HUES6 (cell line): ENCODE measurements at regions not wholly inside any gene's neighbourhood (a gene's known extent, or its start where the extent isn't known, plus 50 kb on each side); places are given as distances from the start of the nearest gene placed in this dataset.

ENCODE experiments used
- H3K27ac ChIP-seq: 2 replicates; pipeline ENCODE4 v1.7.0; 2013; ENCODE audit warnings: low read depth, mild to moderate bottlenecking, low read length, inconsistent platforms
- H3K27me3 ChIP-seq: 2 replicates; pipeline ENCODE4 v1.6.1; 2013; ENCODE audit warnings: low read length; ENCODE audit not compliant: control insufficient read depth, insufficient read depth
- H3K36me3 ChIP-seq: 2 replicates; pipeline ENCODE4 v1.6.1; 2013; ENCODE audit warnings: low read length; ENCODE audit not compliant: control insufficient read depth, insufficient read depth
- H3K4me1 ChIP-seq: 2 replicates; pipeline ENCODE4 v1.6.1; 2013; ENCODE audit warnings: low read length; ENCODE audit not compliant: control insufficient read depth, insufficient read depth
- H3K4me3 ChIP-seq: 2 replicates; pipeline ENCODE4 v1.5.1; 2013; ENCODE audit warnings: low read depth, low read length
- H3K9ac ChIP-seq: one replicate; pipeline ENCODE4 v1.6.1; 2013; ENCODE audit warnings: mild to moderate bottlenecking, low read length
- H3K9me3 ChIP-seq: 2 replicates; pipeline ENCODE4 v1.6.1; 2013; ENCODE audit warnings: low read depth, low read length; ENCODE audit not compliant: control insufficient read depth, insufficient read depth

DNA sequence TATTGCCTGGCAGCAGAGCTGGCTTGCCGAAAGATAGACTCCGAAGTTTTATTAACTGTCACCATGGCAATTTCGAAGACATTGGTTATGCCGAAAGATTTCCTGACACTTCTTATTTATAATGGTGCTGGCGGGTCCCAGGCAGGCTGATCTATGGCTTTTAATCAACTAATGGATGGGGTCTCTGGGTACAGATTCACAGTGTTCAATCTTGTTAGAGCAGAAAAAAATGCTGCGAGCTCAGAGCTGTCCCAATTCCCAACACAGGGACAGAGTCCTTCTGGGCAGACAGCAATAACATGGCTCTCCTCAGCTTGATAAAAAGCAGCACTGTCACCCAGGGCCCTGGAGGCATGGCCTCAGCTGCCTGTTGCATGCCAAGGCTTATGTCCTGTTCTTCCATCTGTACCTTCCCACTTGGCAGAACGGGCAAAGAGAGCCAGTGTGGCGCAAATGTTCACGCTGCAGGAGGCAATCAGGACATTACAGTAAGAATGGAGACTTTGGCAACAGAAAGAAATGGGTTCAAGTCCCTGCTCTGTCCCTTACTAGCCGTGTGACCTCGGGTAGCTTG is 228.2 kb upstream of the PWP1 start:
- Histone ChIP-seq H3K4me3 (no peak overlapping the region), H3K27me3 (no peaks in the 10 kb centered on the region), H3K4me1 (no peaks in the 10 kb centered on the region), H3K9ac (no peak overlapping the region), H3K9me3 (0 out of 2 replicates have a peak, but pooled peaks cover 3% of the 10 kb centered on the region), H3K36me3 (no peaks in the 10 kb centered on the region), H3K27ac (no peak overlapping the region)

DNA sequence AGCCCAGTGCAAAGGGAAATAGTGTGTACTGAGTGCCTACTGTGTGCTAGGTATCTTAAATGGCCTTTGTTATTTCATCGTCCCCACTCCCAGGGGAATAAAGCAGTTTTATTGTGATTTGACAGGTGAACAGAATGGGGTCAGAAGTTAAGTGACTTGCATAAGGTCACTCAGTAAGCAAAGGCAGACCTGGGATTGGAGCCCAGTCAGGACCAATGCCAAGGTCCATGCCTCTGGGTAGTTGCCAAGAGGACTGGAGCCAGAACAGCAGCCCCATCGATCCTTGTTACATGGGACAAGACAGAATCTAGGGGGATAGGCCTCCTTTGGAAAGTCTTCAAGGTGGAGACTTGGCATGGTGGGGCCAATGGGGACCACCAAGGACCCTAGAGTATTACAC is 227.4 kb upstream of the PWP1 start:
- Histone ChIP-seq H3K4me1 (no peaks in the 10 kb centered on the region), H3K27ac (no peak overlapping the region), H3K27me3 (no peaks in the 10 kb centered on the region), H3K4me3 (no peak overlapping the region), H3K9ac (no peak overlapping the region), H3K36me3 (no peaks in the 10 kb centered on the region), H3K9me3 (no peaks in the 10 kb centered on the region)

GRCh38 chr12:107458990-107459389 is 226.6 kb upstream of the PWP1 start:
- H3K27me3 ChIP-seq: no peaks in the 10 kb centered on the region
- no peaks in the 10 kb centered on the region for H3K4me1 ChIP-seq
- H3K27ac ChIP-seq: no peak overlapping the region
- no peaks in the 10 kb centered on the region for H3K9me3 ChIP-seq
- no peak overlapping the region for H3K9ac ChIP-seq
- H3K4me3 ChIP-seq: no peak overlapping the region
- no peaks in the 10 kb centered on the region for H3K36me3 ChIP-seq

- no peaks in the 10 kb centered on the region for H3K9me3 ChIP-seq
- no peaks in the 10 kb centered on the region for H3K36me3 ChIP-seq
- no peak overlapping the region for H3K27ac ChIP-seq
- no peak overlapping the region for H3K9ac ChIP-seq
- H3K4me1 ChIP-seq: no peaks in the 10 kb centered on the region
- no peaks in the 10 kb centered on the region for H3K27me3 ChIP-seq
- H3K4me3 ChIP-seq: no peak overlapping the region
Measured at GRCh38 chr12:107459641-107460040, 226.0 kb upstream of the PWP1 start.

DNA sequence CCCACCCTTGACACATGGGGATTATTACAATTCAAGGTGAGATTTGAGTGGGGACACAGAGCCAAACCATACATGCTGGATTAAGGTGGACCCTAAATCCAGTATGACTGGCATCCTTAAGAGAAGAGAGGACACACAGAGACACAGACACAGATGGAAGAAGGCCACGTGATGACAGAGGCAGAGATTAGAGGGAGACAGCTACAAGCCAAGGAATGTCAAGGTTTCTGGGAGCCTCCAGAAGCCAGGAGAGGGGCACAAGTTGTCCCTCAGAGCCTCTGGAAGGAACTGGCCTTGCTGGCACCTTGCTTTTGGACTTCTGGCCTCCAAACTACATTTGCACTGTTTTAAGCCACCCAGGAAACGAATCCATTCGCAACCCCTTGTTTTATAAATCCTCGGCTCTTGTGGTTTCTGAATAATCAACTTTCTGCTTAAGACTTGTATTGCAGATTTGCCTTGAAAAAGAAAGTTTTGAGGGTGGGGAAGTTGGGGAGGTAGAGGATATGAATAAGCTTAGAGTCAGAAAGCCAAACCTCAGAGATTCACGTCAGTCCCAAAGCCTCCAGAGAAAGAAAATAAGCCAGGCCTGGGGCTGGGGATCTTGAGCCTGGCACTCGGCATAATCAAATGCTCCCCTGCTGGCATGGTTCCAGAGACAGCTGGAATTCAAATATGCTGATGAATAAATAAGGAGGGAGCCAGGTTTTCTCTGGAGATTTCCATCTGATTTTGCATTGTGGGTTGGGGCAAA is 224.2 kb upstream of the PWP1 start:
- Histone ChIP-seq H3K9ac (no peak overlapping the region), H3K4me1 (no peaks in the 10 kb centered on the region), H3K9me3 (no peaks in the 10 kb centered on the region), H3K27me3 (no peaks in the 10 kb centered on the region), H3K36me3 (no peaks in the 10 kb centered on the region), H3K27ac (no peak overlapping the region), H3K4me3 (no peak overlapping the region)

GRCh38 chr12:107462428-107463332 is 222.9 kb upstream of the PWP1 start:
- Histone ChIP-seq H3K27ac (no peak overlapping the region), H3K9ac (no peak overlapping the region), H3K4me1 (no peaks in the 10 kb centered on the region), H3K36me3 (no peaks in the 10 kb centered on the region), H3K9me3 (no peaks in the 10 kb centered on the region), H3K4me3 (no peak overlapping the region), H3K27me3 (no peaks in the 10 kb centered on the region)

GRCh38 chr12:107464644-107465043 is 221.0 kb upstream of the PWP1 start:
- no peaks in the 10 kb centered on the region for H3K27me3 ChIP-seq
- H3K9me3 ChIP-seq: no peaks in the 10 kb centered on the region
- 0 out of 2 replicates have a peak, but pooled peaks cover 5% of the 10 kb centered on the region for H3K4me1 ChIP-seq

DNA sequence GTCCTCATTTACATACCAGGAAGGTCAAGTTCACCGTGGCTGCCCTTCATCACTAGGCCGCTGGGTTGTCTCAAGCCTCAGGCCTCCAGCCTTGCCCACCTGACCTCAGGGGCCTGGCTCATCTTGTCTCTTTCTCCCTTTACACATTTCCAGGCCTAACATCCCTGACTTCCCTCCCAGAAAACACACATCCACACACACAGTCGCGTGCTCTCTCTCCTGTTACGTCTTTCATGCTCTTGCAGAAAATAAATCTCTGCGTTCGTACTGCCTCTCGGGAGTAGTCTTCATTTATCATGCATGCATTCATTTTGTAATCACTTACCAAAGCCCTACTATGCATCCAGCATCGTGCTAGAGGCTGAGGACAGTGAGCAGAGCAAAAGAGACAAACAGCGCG is 220.0 kb upstream of the PWP1 start:
- Histone ChIP-seq H3K4me3 (no peak overlapping the region), H3K9ac (no peak overlapping the region), H3K36me3 (no peaks in the 10 kb centered on the region), H3K27ac (no peak overlapping the region), H3K27me3 (no peaks in the 10 kb centered on the region), H3K4me1 (0 out of 2 replicates have a peak, but pooled peaks cover 5% of the 10 kb centered on the region), H3K9me3 (no peaks in the 10 kb centered on the region)

More at GRCh38 chr12:107464644-107465043, 221.0 kb upstream of the PWP1 start:
- Histone ChIP-seq H3K36me3 (no peaks in the 10 kb centered on the region), H3K27ac (no peak overlapping the region), H3K9ac (no peak overlapping the region), H3K4me3 (no peak overlapping the region)

GRCh38 chr12:107467716-107468115 is 217.9 kb upstream of the PWP1 start:
- H3K9me3 ChIP-seq: no peaks in the 10 kb centered on the region
- H3K36me3 ChIP-seq: no peaks in the 10 kb centered on the region
- no peak overlapping the region for H3K4me3 ChIP-seq
- no peak overlapping the region for H3K9ac ChIP-seq
- H3K4me1 ChIP-seq: 0 out of 2 replicates have a peak, but pooled peaks cover 5% of the 10 kb centered on the region
- H3K27ac ChIP-seq: no peak overlapping the region
- H3K27me3 ChIP-seq: no peaks in the 10 kb centered on the region

DNA sequence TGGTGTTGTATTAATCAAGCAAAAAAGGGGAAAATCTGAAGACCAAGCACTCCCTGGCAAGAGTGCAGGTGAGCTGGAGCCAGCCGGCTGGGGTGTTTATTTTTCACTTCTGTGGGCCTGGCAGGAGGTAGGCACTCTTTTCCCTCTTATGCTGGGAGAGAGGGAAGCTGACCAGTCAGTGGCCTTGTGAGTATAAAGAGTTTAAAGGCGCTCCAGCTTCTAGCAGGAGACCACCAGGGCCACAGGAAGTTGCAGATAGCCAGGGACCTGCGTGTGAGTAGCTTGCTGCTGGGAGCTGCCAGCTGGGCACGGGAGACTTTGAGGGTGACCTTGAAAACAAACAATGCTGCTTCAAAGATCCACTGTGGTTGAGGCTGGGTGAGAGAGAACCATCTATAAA is 217.4 kb upstream of the PWP1 start:
- Histone ChIP-seq H3K4me1 (0 out of 2 replicates have a peak, but pooled peaks cover 5% of the 10 kb centered on the region), H3K27ac (no peak overlapping the region), H3K9ac (no peak overlapping the region), H3K9me3 (no peaks in the 10 kb centered on the region), H3K27me3 (no peaks in the 10 kb centered on the region), H3K36me3 (no peaks in the 10 kb centered on the region), H3K4me3 (no peak overlapping the region)

GRCh38 chr12:107469011-107469410 is 216.6 kb upstream of the PWP1 start:
- no peaks in the 10 kb centered on the region for H3K36me3 ChIP-seq

More at GRCh38 chr12:107469011-107469410, 216.6 kb upstream of the PWP1 start:
- H3K9ac ChIP-seq: no peak overlapping the region
- H3K27me3 ChIP-seq: no peaks in the 10 kb centered on the region
- H3K27ac ChIP-seq: no peak overlapping the region
- no peaks in the 10 kb centered on the region for H3K9me3 ChIP-seq
- no peak overlapping the region for H3K4me3 ChIP-seq
- H3K4me1 ChIP-seq: 0 out of 2 replicates have a peak, but pooled peaks cover 5% of the 10 kb centered on the region
